Lung (tissue), 11 donors: ENCODE measurements at regions not wholly inside any gene's neighbourhood (a gene's known extent, or its start where the extent isn't known, plus 50 kb on each side); places are given as distances from the start of the nearest gene placed in this dataset.

Experiments used
- ATAC-seq: fragments of 200-7000 bp; cut with Tn5 transposase; one replicate; pipeline ENCODE4 v1.9.1; 2020; ENCODE audit warnings: moderate number of reproducible peaks; ENCODE audit not compliant: insufficient read depth, low FRiP score
- DNase-seq, 3 donors: peaks; one replicate each; pipeline ENCODE4 v3.0.0-alpha.2; 2013 to 2017
- H3K27ac ChIP-seq, 2 donors: one replicate each; pipeline ENCODE4 v1.5.1; 2013; ENCODE audit warnings: mild to moderate bottlenecking in 2 of 2, moderate library complexity in 2 of 2, control low read depth in 1 of 2, inconsistent platforms in 1 of 2, low read depth in 1 of 2, low read length in 1 of 2
- H3K27me3 ChIP-seq, 3 donors: one replicate each; pipeline ENCODE4 v1.5.1; 2013; ENCODE audit warnings: low read length in 2 of 3; ENCODE audit not compliant: control insufficient read depth in 3 of 3, insufficient read depth in 3 of 3
- H3K36me3 ChIP-seq, 4 donors: one replicate each; pipeline ENCODE4 v1.5.1; 2013; ENCODE audit warnings: low read length in 4 of 4, mild to moderate bottlenecking in 1 of 4, moderate library complexity in 1 of 4; ENCODE audit not compliant: control insufficient read depth in 4 of 4, insufficient read depth in 4 of 4
- H3K4me1 ChIP-seq, 5 donors: one replicate each; pipeline ENCODE4 v1.5.1; 2013; ENCODE audit warnings: low read length in 5 of 5, mild to moderate bottlenecking in 2 of 5, moderate library complexity in 1 of 5; ENCODE audit not compliant: control insufficient read depth in 5 of 5, insufficient read depth in 5 of 5
- H3K4me3 ChIP-seq: one replicate; pipeline ENCODE4 v1.5.1; 2013; ENCODE audit warnings: mild to moderate bottlenecking, control low read depth, moderate library complexity
- H3K9ac ChIP-seq, 2 donors: one replicate each; pipeline ENCODE4 v1.5.1; 2013; ENCODE audit warnings: low read length in 2 of 2, control low read depth in 1 of 2; ENCODE audit not compliant: insufficient read depth in 1 of 2
- H3K9me3 ChIP-seq, 4 donors: one replicate each; pipeline ENCODE4 v1.5.1; 2013; ENCODE audit warnings: low read length in 3 of 4, mild to moderate bottlenecking in 1 of 4, moderate library complexity in 1 of 4; ENCODE audit not compliant: control insufficient read depth in 4 of 4, insufficient read depth in 3 of 4
- WGBS, 2 donors: extraction: QIAGEN DNeasy Blood & Tissue Kit; methylation state at CpG; one replicate each; pipeline ENCODE4 v1.1.7; 2013; 5-methylcytosine and 5-hydroxymethylcytosine counted together
- TF ChIP-seq, protein P1 (sequence below): IDR thresholded peaks from 2 replicates; pipeline ENCODE4 v1.5.1; 2012; ENCODE audit warnings: mild to moderate bottlenecking; ENCODE audit errors: control extremely low read depth, extremely low read depth
- donor health status: control.
- donor health status: control.
- donor health status: Bipolar disorder and iron deficiency.
- donor health status: healthy.
- donor health status: DM: yes; HTN: yes; CAD: no.

GRCh38 chr11:116374085-116374484 lies 398.7 kb downstream of the BUD13 start:
- Histone ChIP-seq H3K4me1 (peaks cover 0 to 2% (median 0%) of the 10 kb centered on the region in 5 donors), H3K4me3 (no peak overlapping the region), H3K27ac (no peak overlapping the region), H3K9me3 (no peaks in the 10 kb centered on the region), H3K36me3 (no peaks in the 10 kb centered on the region), H3K9ac (no peak overlapping the region), H3K27me3 (no peaks in the 10 kb centered on the region)
- TF ChIP-seq, protein P1, sequence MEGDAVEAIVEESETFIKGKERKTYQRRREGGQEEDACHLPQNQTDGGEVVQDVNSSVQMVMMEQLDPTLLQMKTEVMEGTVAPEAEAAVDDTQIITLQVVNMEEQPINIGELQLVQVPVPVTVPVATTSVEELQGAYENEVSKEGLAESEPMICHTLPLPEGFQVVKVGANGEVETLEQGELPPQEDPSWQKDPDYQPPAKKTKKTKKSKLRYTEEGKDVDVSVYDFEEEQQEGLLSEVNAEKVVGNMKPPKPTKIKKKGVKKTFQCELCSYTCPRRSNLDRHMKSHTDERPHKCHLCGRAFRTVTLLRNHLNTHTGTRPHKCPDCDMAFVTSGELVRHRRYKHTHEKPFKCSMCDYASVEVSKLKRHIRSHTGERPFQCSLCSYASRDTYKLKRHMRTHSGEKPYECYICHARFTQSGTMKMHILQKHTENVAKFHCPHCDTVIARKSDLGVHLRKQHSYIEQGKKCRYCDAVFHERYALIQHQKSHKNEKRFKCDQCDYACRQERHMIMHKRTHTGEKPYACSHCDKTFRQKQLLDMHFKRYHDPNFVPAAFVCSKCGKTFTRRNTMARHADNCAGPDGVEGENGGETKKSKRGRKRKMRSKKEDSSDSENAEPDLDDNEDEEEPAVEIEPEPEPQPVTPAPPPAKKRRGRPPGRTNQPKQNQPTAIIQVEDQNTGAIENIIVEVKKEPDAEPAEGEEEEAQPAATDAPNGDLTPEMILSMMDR, result no peak
- DNase-seq, result no peak
- WGBS, 2 donors, result 92 to 96% methylated on average over 1 of the region's 1 CpG
- ATAC-seq, result no peak

GRCh38 chr11:116373104-116373944 lies 399.5 kb downstream of the BUD13 start:
- H3K27me3 ChIP-seq, result no peaks in the 10 kb centered on the region
- H3K4me1 ChIP-seq, result peaks cover 0 to 2% (median 0%) of the 10 kb centered on the region in 5 donors
- TF ChIP-seq, protein P1, result no peak
- H3K27ac ChIP-seq, result no peak overlapping the region
- H3K9ac ChIP-seq, result no peak overlapping the region
- WGBS, 2 donors, result 79 to 82% methylated on average over 10 of the region's 10 CpGs
- DNase-seq (no peak), ATAC-seq (no peak)
- no peaks in the 10 kb centered on the region for H3K36me3 ChIP-seq
- H3K9me3 ChIP-seq, result no peaks in the 10 kb centered on the region
- no peak overlapping the region for H3K4me3 ChIP-seq

- Histone ChIP-seq H3K27me3 (no peaks in the 10 kb centered on the region), H3K9me3 (peaks cover 0 to 4% (median 0%) of the 10 kb centered on the region in 4 donors), H3K4me1 (peaks cover 0 to 6% (median 2%) of the 10 kb centered on the region in 5 donors), H3K4me3 (no peak overlapping the region), H3K36me3 (no peaks in the 10 kb centered on the region), H3K9ac (no peak overlapping the region), H3K27ac (no peak overlapping the region)
- no peak for ATAC-seq
- TF ChIP-seq, protein P1, result no peak
- WGBS, 2 donors, result 65 to 70% methylated on average over 3 of the region's 3 CpGs
- no peak for DNase-seq
Observed at GRCh38 chr11:116371146-116371545, 401.6 kb downstream of the BUD13 start.
